ENCODE measurements at regions not wholly inside any gene's neighbourhood (a gene's known extent, or its start where the extent isn't known, plus 50 kb on each side); places are given as distances from the start of the nearest gene placed in this dataset.
"Not testable (repeated sequence)": the region's sequence is repeated elsewhere in the genome, so short reads cannot be mapped to it uniquely, and the experiment has no call there.

DNA sequence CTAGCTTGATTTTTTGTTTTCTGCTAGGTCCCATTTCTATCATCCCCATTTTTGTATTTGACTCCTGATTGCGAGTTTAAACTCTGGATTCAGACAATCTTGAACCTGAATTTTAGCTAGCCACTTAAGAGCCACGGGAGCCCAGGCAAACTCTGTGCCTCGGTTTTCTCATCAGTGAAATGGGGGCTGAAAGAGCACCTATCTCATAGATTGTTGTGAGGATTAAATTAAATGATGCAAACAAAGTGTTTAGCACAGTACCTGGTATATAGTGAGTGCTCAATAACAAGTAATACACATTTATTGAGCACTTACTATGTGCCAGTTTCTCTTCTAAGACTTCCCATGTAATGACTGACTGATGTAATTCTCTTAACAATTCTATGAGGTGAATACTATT, 158.1 kb upstream of the POU3F1 start:
- no peak for DNase-seq

DNA sequence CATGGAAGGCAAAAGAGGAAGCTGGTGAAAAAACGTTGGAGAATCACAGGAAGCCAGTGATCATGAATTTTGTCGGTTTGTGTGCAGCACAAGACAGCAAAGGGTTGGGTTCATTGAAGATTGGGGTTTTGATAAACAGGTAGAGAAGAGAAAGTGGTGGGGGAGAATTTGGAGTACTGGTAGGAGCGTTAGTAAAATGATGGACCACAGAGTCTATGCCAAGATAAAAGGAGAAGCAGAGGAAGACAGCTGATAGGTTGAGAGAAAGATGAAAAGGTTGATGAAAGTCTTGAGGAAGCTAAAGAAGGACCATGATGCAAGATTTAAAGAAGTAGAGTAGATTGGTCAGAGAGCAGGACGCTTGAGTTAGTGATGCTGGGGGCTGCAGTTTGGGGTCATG, 156.8 kb upstream of the POU3F1 start:
- no peak for DNase-seq

DNA sequence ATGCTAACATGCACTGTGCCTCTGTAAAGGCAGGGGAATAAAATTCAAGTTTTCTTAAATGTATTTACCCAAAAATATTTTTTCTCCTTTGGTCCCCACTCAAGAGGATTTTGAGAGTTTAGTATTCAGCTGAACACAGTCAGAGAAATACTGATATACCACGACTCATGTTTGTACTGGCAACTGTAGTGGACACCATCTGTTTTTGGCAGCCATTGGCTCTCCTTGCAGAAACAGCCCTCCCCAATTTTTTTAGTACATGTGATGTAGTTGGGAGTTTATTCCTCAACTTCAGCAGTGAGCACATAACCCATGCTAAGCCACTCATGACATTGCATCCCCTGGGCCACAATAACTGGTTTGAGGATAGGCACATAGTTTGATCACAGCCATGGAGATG, 154.8 kb upstream of the POU3F1 start:
- DNase-seq = no peak

DNA sequence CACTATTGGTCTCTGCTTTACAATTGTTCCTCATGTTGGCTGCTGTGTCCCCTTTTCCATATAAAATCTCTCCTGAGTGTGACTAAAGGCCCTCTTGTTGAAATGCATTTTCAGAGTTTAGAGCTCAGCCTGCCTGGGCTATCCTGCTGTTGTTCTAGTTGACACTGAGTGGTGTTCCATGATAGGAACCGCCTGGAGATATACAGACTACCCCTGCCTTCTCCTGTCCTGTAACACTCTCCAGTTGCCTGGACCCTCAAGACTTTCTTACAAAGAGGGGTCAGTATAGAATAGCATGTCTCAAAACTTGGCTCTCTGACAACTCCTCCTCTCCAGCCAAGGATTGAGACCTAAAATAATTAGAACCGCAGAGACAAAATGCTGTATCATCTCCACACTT, 152.0 kb upstream of the POU3F1 start:
- DNase-seq = no peak

DNA sequence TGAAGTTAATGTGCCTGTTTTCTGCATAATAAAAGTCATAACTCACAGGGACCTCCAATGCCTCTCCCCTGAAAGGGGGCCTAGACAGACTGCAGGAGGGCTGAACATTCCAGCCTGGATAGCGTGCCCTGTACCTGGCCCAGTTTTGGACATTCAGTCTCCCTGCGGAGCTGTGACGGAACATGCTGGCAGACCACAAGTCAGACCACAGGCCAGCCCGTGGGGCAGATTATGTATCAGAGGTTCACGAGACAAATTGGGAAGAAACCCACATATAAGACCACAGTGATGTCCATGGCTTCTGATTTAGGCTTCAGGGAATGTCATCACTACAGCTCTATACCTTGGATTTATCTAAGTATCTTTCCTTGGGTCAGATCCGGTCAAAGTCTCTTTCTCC, 151.5 kb upstream of the POU3F1 start:
- no peak for DNase-seq

DNA sequence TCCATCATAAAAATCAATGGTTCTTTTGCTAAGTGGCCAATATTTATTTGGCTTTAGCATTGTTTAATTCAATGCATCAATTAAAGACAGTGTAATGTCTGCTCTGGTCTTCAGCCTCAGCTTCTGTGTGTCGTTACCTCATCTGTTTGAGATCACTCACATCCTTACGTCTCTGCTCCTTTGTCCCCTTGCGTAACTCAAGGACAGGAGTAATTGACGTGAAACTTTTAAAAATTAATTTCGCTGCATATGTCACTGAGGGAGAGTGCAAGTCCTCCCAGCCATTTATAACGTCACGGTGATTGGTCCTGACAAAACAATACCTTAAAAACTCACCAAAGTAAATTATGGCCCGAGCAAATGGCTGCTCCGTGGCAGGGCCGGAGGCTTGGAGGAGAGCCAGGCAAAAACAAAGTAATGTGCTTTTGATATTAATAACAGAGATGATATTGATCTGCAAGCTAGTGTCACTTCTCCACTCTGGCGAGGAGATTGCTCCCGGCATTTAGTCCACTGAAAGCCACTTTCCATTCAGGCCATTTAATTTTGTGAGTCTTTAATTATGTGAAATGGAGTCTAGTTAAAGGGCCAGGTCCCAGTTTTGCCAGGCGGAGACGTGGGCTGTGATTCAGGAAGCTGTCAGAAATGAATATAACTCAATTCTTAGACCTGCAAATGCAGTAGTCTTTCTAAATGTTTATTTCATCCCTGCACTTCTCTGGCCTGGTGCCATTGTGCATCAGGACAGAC, 150.9 kb upstream of the POU3F1 start:
- no peak for DNase-seq

DNA sequence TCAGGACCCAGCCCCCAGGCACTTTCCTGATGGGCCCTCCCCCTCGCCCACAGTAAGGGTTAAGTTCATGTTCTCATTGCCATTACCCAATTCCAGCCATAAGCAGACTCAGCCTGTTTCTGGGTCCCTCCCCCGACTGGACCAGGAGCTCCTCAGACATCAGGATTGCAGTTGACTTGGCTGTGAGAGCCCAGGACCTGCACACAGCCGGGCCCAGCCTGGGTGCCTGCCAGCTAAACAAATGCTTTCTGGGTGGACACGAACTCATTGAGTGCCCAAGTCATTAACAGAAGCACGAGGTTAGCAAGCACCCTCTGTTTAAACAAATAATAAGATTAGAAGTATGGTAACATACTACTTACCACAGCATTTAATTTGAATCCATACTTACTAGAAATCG, 147.9 kb upstream of the POU3F1 start:
- no peak for DNase-seq

DNA sequence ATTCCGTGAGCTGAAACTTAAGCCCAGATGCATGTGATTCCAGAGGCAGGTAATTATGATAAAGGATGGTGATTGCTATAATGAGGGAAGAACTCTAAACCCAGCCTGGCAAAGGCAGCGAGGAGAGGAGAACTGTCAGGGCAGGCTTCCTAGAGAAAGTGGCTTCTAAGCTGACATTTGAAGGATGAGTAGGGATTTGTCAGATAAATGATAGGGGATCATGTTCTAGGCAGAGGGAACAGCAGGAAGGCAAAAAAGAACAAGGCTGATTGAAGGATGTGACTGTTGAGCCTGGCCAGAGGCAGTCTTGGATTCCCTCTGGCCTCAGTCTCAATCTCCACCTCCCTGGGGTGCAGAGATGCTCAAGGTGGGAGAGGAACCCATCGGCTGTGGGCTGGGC, 146.4 kb upstream of the POU3F1 start:
- DNase-seq = no peak

DNA sequence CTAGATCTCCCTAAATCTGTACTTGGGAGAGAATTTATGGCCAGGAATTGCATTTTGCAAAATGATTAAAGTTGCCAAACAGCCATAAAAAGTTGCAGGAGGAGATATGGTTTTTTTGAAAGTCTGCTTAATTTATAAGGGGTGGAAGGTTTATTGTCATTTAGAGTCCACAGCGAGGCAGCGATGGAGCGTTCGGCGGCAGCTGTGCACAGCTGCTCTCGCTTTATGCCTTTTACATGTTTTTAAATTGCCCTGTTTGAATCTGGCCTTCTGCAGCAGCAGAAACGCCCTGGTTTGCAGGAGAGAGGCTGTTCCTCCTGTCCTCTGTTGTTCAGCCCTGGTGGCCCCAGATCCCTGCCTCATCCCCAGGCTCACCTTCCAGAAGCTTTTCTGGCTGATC, 144.9 kb upstream of the POU3F1 start:
- no peak for DNase-seq

DNA sequence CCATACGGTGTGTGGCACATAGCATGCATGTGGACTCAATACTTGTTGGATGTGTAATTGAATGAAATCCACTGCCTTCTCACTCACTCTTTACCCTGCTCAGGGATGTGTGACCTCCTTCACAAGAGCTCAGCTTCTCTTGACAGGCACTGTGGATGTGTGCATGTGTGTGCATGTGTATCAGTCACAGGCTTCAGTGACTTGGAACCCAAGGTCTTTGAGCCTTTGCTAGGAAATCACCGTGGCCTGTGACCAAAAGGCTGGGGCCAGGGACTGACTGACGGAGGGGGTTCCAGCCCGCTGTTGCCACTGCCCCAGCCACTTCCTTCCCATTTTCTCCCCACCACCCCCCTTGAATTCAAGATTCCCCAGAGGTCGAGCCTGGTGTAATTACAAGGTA, 144.4 kb upstream of the POU3F1 start:
- no peak for DNase-seq

DNA sequence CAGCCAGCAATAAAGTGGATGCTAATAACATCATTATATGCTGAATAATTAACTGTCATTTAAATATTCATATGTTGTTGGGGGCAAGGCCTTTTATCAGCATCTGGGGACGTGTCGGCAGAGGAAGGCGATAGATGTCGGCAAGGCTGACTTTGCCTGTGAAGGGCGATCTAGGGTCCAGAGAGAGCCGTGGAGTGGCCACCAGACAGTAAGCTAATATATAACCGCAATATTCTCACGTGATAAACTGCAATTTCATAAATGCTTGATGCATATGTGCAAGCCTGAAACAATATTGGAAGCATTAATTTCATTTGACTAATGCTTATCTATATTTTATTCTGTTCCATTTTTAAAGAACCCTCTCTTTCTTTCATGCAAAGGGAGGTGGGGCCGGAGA, 141.0 kb upstream of the POU3F1 start:
- no peak for DNase-seq

DNA sequence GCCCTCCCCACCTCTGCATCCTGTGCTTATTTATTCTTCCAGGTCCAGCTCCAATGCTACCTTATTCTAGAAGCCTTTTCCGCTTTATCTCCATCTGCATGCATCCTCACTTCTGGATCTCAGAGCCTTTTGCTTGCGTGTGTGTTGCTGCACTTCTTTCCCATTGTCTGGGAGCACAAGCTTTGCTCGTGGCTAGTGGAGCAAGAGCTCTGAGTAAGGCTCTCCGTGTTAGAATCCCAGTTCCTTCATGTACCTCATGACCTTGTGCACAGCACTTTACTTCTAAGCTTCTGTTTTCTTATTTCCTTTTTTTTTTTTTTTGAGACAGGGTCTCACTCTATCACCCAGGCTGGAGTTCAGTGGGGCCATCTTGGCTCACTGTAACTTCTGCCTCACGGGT, 140.0 kb upstream of the POU3F1 start:
- DNase-seq = no peak

DNA sequence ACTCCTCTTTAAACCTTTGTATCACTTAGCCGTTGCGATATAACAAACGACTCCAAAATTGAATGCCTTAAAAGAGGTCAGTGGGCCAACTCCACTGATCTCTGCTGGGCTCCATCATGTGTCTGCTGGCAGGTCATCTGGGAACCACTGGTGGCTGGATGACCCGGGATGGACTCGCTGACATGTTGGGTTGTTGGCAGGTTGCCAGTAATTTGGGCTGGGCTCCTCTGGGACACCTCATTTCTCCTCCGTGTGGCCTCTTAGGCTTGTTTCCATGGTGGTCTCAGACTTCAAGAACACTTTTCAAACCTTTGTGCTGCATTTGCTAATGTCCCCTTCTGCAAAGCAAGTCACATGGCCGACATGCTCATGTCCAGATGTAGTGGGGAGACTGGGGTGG, 139.3 kb upstream of the POU3F1 start:
- no peak for DNase-seq

DNA sequence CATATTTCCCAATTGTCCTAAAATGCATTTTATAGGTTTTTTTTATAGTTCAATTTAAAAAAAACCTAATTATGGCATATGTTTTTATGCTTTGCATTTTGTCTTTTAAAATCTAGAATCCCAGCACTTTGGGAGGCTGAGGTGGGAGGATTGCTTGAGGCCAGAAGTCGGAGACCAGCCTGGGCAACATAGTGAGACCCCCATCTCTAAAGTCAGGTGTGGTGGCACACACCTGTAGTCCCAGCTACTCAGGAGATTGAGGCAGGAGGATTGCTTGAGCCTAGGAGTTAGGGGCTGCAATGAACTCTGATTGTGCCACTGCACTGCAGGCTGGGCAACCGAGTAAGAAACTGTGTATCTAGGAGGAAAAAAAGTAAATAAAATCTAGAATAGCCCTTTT, 137.2 kb upstream of the POU3F1 start:
- no peak for DNase-seq

DNA sequence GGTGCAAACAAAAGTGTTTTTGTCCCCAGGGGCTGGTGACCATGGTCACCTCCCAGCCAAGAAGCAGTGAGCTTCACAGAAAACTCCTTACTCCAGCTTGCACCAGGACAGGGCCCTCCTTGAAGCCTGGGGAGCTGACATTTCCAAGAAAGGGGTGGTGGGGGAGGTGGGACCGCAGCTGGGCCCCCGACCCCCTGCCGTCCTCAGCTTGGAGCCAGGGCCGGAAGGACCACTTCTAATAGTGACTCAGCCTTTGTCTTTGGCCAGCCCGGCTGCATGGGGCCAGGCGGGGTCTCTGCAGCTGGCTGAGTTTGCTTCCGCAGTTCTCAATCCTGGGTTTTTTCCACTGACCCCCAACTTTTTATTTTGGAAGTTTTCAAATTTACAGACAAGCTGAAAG, 136.5 kb upstream of the POU3F1 start:
- DNase-seq = no peak

DNA sequence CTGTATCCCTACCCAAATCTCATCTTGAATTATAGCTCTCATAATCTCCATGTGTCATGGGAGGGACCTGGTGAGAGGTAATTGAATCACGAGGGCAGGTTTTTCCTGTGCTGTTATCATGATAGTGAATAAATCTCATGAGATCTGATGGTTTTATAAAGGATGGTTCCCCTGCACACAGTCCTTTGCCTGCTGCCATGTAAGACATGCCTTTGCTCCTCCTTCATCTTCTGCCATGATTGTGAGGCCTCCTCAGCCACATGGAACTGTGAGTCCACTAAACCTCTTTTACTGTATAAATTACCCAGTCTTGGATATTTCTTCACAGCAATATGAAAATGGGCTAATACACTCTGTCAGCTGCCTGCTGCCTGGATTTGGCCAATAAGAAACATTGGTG, 133.8 kb upstream of the POU3F1 start:
- DNase-seq = not testable (repeated sequence)

DNA sequence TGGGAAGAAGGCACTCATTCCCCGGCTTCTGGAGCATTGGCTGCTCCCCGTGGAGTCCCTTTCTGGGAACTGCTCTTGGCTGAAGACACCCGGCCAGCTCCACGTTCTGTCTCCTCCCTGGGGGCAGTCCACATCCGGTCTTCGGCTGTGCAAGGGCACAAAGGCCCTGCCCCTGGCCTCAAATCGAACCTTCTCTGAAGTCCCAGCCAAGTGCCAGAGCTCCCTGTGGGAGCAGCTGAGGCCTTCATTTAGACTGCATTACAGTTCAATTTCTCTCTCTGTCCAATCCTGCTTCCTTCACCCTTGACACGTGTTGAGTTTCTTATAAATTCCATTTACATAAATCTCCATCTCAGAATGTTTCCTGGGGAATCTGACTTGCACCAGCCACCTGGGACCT, 132.9 kb upstream of the POU3F1 start:
- DNase-seq = no peak

DNA sequence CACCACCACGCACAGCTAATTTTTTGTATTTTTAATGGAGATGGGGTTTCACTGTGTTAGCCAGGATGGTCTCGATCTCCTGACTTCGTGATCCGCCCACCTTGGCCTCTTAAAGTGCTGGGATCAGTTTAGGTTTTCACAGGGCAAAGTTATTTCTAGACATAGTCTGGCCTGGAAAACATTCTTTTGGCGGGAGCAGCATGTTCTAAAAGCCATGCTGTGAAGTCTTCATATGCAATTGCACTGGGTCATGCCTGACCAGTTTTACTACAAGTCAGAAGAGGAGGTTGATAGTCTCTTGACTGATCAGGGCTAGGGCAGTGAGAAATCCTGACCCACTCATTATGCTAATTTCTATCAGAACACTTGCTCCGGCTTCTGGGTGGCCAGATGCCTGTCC, 131.6 kb upstream of the POU3F1 start:
- DNase-seq = no peak

DNA sequence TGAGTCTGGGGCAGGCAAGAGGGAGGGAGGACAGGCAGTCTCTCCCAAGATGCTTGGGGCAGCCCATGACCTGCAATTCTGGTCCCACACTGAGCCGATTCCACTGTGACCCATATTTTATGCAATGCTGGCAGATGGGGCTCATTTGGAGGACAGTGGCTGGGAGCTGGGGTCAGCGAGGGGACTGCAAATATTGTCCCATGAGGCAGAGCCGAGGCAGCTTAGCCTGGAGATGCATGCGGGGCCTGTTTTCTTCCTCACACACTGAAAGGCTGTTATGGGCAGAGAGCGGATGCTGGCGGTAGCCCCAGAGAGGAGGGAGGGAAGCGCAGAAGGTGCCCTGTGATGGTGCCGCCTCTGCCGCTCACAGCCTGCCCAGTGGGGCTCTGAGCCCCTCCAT, 128.5 kb upstream of the POU3F1 start:
- no peak for DNase-seq

DNA sequence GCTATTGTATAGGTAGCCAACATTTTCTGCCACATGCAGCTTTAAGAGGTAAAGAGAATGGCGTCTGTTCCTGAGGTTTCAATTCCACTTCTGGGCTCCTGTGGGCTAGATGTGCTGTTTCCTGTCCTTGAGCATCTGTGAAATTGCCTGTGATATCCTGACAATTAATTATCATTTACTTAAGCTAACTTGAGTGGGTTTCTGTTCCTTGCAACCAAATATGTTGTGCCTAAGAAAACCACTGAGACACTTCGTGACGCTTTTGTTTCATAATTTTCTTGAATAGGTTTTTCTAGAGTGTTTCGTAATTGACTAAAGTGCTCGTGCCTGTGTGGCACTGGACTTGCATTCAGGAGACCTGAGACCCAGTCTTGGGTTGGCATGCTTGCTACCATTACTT, 127.3 kb upstream of the POU3F1 start:
- no peak for DNase-seq

DNA sequence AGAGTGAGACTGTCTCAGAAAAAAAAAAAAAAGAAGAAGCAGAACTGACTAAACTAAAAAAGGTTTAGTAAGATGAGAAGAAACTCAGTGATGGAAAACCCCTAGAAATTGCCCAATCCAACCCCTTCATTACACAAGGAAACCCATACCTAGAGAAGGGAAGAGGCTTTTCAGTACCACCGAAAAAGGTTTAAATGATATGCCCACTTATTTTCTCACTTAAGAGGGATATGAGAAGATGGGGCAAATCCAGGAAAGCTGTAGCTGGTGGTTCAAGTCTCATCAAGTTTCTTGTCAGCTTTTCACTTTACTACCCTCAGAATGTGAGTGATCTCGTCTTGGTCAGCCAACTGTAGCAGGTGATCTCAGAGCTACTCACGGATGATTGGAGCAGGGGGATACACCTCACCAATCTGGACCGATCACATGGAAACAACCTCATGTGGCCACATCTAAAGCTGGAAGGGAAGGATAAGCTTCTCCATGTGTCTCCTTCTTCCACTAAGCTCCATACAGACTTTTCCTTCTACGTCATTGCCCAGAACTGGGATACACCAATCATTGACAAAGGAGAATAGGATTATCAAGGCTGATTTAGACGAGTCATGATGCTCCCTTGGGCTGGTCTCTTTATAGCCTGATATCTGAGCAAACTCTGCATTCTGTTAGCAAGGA, 126.7 kb upstream of the POU3F1 start:
- DNase-seq = no peak

DNA sequence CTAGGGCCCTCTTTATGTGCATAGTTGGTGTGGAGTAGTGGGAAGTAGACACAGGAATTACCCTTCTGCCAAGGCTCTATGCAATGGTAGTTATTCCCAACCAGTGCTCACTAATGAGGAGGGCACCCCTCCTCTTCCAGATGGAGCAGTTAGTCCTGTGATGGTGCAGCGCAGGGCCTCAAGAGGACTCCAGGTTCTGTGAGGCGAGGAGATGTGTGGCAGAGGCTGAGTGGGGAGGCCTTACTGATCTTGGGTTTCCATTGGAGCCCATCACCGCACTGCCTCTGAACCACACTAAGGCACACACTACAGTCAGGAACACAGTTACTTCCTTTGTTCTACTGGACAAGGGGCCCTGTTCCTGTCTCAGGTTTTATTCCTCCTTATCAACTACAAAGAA, 122.5 kb upstream of the POU3F1 start:
- no peak for DNase-seq

DNA sequence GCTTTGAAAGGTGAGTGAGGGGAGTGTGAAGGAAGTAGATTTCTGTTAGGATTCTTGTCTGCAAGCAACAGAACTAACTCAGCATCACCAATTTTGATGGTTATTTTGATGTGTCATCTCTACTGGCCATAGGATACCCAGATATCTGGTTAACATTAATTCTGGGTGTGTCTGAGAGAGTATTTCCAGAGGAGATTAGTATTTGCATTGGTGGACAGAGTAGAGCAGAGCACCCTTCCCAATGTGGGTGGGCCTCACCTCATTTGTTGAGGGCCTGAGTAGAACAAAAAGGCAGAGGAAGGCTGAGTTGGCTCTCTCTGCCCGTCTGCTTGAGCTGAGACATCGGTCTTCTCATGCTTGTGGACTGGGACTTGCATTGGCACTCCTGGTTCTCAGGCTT, 121.8 kb upstream of the POU3F1 start:
- no peak for DNase-seq

DNA sequence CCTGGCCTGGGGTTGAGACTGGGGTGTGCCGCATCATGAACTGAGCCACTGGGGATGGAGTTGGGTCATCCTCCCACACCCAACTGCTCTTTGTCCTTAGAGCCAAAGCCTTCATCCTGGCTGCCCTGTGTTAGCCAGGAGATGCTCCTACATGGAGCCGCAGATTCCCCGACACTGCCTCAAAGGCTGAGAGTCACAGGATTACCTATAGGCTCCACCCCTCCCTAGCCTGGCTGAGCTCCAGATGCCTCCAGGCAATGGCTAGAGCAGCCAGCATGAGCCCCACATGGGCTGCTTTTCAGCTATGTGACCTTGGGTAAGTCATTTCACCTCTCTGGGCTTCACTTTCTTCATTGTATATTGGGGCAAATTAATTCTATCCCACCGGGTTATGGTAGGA, 119.9 kb upstream of the POU3F1 start:
- no peak for DNase-seq

Measured in midbrain (tissue), 1 donor.